ENCODE measurements at regions not wholly inside any gene's neighbourhood (a gene's known extent, or its start where the extent isn't known, plus 50 kb on each side); places are given as distances from the start of the nearest gene placed in this dataset.
A peak's percentile ranks its signal among the peaks of the same experiment; 100 is the strongest.

DNA sequence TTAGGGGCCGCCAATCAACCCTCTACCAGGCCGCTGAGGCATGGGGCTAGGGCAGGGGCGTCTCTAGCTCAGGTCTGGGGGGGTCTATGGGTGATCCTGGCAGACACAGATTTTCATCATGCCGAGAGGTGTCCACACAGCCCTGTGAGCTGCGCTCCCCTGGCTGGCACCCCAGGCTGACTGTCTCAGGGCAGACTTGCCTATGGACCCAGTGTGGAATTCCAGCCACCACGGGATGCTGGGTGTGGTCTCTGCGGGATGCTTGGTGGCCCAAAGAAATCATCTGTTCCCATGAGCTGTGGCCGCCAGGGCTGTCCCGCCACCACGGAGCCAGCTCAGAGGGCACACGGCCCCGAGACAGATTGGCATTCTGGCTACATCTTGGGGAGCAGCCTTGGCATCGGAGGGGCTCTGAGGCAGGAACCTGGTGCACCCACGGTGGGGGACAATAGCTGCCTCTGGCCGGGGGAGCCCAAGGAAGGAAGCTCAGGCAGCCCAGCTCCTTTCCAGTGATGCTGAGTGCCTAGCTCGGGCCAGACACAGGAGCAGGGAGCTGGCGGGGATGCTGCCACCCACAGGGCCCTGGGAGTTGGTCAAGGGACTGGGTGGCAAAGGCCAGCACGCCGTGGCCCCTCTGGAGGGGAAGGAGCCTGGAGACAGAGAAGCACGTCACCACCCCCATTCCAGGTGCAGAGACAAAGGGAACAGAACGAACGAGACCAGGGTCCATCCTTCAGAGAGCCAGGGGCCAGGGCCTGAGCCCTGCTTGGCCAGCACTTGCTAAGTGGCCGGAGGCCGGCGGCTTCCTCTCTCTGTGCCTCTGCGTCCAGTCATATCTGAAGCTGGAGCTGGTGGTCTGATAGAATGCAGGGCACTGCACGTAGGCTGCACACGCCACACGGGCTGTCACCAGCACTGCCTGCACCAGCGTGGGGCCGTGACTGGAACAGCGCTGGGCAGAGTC lies 64.4 kb upstream of the FGF3 start:
- no peak for DNase-seq (ENCODE audit: insufficient read length, low spot score)
- no peak for FAIRE-seq
- no peak for TF ChIP-seq PAX5 (IDR thresholded peaks at IDR 0.05; ENCODE audit: insufficient read depth, low read length, severe bottlenecking)
- TF ChIP-seq POLR2AphosphoS5 (IDR thresholded peaks at IDR 0.05; ENCODE audit: low read depth, low read length) = no peak
- no peak for TF ChIP-seq SPI1 (IDR thresholded peaks at IDR 0.05; ENCODE audit: low read depth, low read length)
- no peak for TF ChIP-seq POU2F2 (IDR thresholded peaks at IDR 0.05; ENCODE audit: low read depth, low read length)
- TF ChIP-seq TAF1 (IDR thresholded peaks at IDR 0.05; ENCODE audit: low read depth, low read length) = no peak
- TF ChIP-seq POLR2A (IDR thresholded peaks at IDR 0.05; ENCODE audit: low read depth, low read length) = no peak

DNA sequence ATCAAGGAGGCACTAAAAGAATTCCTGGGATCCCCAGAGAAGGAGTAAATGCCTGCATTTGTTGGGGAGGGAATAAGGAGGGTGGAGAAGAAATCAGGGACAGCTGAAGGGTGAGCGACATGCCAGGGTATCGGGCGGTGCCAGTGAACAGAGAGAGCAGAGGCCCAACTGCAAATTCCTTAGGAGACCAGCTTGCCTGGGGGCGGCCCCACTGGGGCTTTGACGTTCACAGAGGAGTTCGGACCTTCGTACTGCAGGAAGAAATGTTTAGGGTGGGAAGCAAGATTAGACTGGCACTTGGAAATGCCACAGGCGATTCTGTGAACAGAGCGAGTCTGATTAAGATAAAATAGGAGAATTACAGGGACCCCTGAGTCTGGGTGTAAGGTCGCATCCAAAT lies 65.1 kb upstream of the FGF3 start:
- TF ChIP-seq PAX5 (IDR thresholded peaks at IDR 0.05; ENCODE audit: insufficient read depth, low read length, severe bottlenecking) = no peak
- no peak for TF ChIP-seq TAF1 (IDR thresholded peaks at IDR 0.05; ENCODE audit: low read depth, low read length)
- TF ChIP-seq POLR2A (IDR thresholded peaks at IDR 0.05; ENCODE audit: low read depth, low read length) = no peak
- no peak for TF ChIP-seq POLR2AphosphoS5 (IDR thresholded peaks at IDR 0.05; ENCODE audit: low read depth, low read length)
- no peak for TF ChIP-seq SPI1 (IDR thresholded peaks at IDR 0.05; ENCODE audit: low read depth, low read length)
- no peak for TF ChIP-seq POU2F2 (IDR thresholded peaks at IDR 0.05; ENCODE audit: low read depth, low read length)
- FAIRE-seq (no peak), DNase-seq (ENCODE audit: insufficient read length, low spot score) (no peak)

GRCh38 chr11:69884751-69885150 lies 65.5 kb upstream of the FGF3 start:
- no peak for DNase-seq (ENCODE audit: insufficient read length, low spot score)
- FAIRE-seq = no peak
- TF ChIP-seq SPI1 (IDR thresholded peaks at IDR 0.05; ENCODE audit: low read depth, low read length) = no peak
- TF ChIP-seq POLR2AphosphoS5 (IDR thresholded peaks at IDR 0.05; ENCODE audit: low read depth, low read length) = no peak
- TF ChIP-seq POU2F2 (IDR thresholded peaks at IDR 0.05; ENCODE audit: low read depth, low read length) = no peak
- TF ChIP-seq PAX5 (IDR thresholded peaks at IDR 0.05; ENCODE audit: insufficient read depth, low read length, severe bottlenecking) = no peak
- no peak for TF ChIP-seq POLR2A (IDR thresholded peaks at IDR 0.05; ENCODE audit: low read depth, low read length)
- TF ChIP-seq TAF1 (IDR thresholded peaks at IDR 0.05; ENCODE audit: low read depth, low read length) = no peak

DNA sequence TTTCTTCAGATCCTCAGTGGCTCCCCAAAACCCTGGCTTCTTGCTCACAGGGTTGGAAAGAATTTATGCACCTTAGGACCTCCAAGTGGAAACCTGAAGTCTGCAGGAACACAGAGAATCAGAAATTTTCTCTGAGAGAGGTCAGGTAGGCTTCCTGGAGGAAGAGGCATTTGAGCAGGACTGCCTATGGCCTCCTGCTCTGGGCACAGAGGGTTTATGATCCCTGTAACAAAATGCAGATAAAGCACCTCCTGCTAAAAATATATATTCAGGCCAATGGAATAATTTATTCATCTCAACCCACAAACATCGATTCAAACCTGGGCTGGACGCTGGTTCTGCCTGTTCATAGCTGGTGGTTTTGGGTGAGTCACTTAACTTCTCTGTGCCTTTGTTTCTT lies 68.1 kb upstream of the FGF3 start:
- FAIRE-seq (no peak), DNase-seq (ENCODE audit: insufficient read length, low spot score) (no peak)
- no peak for TF ChIP-seq POLR2AphosphoS5 (IDR thresholded peaks at IDR 0.05; ENCODE audit: low read depth, low read length)
- TF ChIP-seq TAF1 (IDR thresholded peaks at IDR 0.05; ENCODE audit: low read depth, low read length) = no peak
- no peak for TF ChIP-seq SPI1 (IDR thresholded peaks at IDR 0.05; ENCODE audit: low read depth, low read length)
- no peak for TF ChIP-seq PAX5 (IDR thresholded peaks at IDR 0.05; ENCODE audit: insufficient read depth, low read length, severe bottlenecking)
- no peak for TF ChIP-seq POLR2A (IDR thresholded peaks at IDR 0.05; ENCODE audit: low read depth, low read length)
- TF ChIP-seq POU2F2 (IDR thresholded peaks at IDR 0.05; ENCODE audit: low read depth, low read length) = no peak

- TF ChIP-seq POLR2AphosphoS5 (IDR thresholded peaks at IDR 0.05; ENCODE audit: low read depth, low read length) = no peak
- TF ChIP-seq PAX5 (IDR thresholded peaks at IDR 0.05; ENCODE audit: insufficient read depth, low read length, severe bottlenecking) = no peak
- no peak for TF ChIP-seq TAF1 (IDR thresholded peaks at IDR 0.05; ENCODE audit: low read depth, low read length)
- no peak for TF ChIP-seq POLR2A (IDR thresholded peaks at IDR 0.05; ENCODE audit: low read depth, low read length)
- no peak for TF ChIP-seq SPI1 (IDR thresholded peaks at IDR 0.05; ENCODE audit: low read depth, low read length)
- no peak for TF ChIP-seq POU2F2 (IDR thresholded peaks at IDR 0.05; ENCODE audit: low read depth, low read length)
- FAIRE-seq = no peak
- DNase-seq (ENCODE audit: insufficient read length, low spot score) = no peak
These were observed 68.7 kb upstream of the FGF3 start for GRCh38 chr11:69887841-69888427.

GRCh38 chr11:69888483-69889181 lies 69.4 kb upstream of the FGF3 start:
- DNase-seq (ENCODE audit: insufficient read length, low spot score) (peak; percentile 79), FAIRE-seq (peak; percentile 90)
- TF ChIP-seq POLR2AphosphoS5 (IDR thresholded peaks at IDR 0.05; ENCODE audit: low read depth, low read length) = no peak
- TF ChIP-seq TAF1 (IDR thresholded peaks at IDR 0.05; ENCODE audit: low read depth, low read length) = no peak
- no peak for TF ChIP-seq POLR2A (IDR thresholded peaks at IDR 0.05; ENCODE audit: low read depth, low read length)
- TF ChIP-seq POU2F2 (IDR thresholded peaks at IDR 0.05; ENCODE audit: low read depth, low read length) = no peak
- TF ChIP-seq SPI1 (IDR thresholded peaks at IDR 0.05; ENCODE audit: low read depth, low read length) = no peak
- peak; percentile 9 for TF ChIP-seq PAX5 (IDR thresholded peaks at IDR 0.05; ENCODE audit: insufficient read depth, low read length, severe bottlenecking)

- no peak for DNase-seq (ENCODE audit: insufficient read length, low spot score)
These were observed 70.4 kb upstream of the FGF3 start for GRCh38 chr11:69889400-69890318.

DNA sequence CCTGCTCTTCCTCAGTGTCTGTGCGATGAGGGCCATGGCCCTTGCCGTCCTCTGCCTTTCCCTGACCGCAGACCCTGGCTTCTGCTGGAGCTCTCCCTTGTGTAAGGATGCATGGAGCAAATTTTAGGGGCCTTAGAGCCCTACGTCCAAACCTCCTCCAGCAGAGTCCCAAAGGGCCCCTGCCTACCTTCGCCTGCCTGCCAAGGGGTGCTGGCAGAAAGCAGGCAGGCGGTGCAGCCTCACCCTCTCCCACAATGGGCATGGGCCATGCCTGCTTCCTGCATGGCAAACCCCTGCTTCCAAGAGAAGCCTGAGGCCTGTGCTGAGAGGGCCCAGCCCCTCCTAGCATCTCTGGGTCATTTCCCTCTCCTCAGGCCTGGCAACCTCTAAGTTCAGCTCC lies 71.3 kb upstream of the FGF3 start:
- no peak for DNase-seq (ENCODE audit: insufficient read length, low spot score)
- TF ChIP-seq TAF1 (IDR thresholded peaks at IDR 0.05; ENCODE audit: low read depth, low read length) (no peak), POLR2A (IDR thresholded peaks at IDR 0.05; ENCODE audit: low read depth, low read length) (no peak), POU2F2 (IDR thresholded peaks at IDR 0.05; ENCODE audit: low read depth, low read length) (no peak), SPI1 (IDR thresholded peaks at IDR 0.05; ENCODE audit: low read depth, low read length) (no peak), POLR2AphosphoS5 (IDR thresholded peaks at IDR 0.05; ENCODE audit: low read depth, low read length) (no peak), PAX5 (IDR thresholded peaks at IDR 0.05; ENCODE audit: insufficient read depth, low read length, severe bottlenecking) (no peak)
- FAIRE-seq = no peak

More at GRCh38 chr11:69889400-69890318, 70.4 kb upstream of the FGF3 start:
- TF ChIP-seq TAF1 (IDR thresholded peaks at IDR 0.05; ENCODE audit: low read depth, low read length) = no peak
- TF ChIP-seq POLR2AphosphoS5 (IDR thresholded peaks at IDR 0.05; ENCODE audit: low read depth, low read length) = no peak
- TF ChIP-seq PAX5 (IDR thresholded peaks at IDR 0.05; ENCODE audit: insufficient read depth, low read length, severe bottlenecking) = no peak
- no peak for TF ChIP-seq POU2F2 (IDR thresholded peaks at IDR 0.05; ENCODE audit: low read depth, low read length)
- no peak for TF ChIP-seq SPI1 (IDR thresholded peaks at IDR 0.05; ENCODE audit: low read depth, low read length)
- TF ChIP-seq POLR2A (IDR thresholded peaks at IDR 0.05; ENCODE audit: low read depth, low read length) = no peak
- no peak for FAIRE-seq

Data from GM12891 (cell line).